Suppressor macrophage treated with lipopolysaccharide for 4 hours (primary cell): ENCODE measurements at regions not wholly inside any gene's neighbourhood (a gene's known extent, or its start where the extent isn't known, plus 50 kb on each side); places are given as distances from the start of the nearest gene placed in this dataset.
A peak's percentile ranks its signal among the peaks of the same experiment; 100 is the strongest.
"Not testable (repeated sequence)": the region's sequence is repeated elsewhere in the genome, so short reads cannot be mapped to it uniquely, and the experiment has no call there.

Experiments used
- DNase-seq: peaks from one replicate; pipeline ENCODE4 v3.0.0-alpha.2; 2020

GRCh38 chr16:8109510-8110369, 480.6 kb downstream of the TMEM114 start:
- no peak for DNase-seq

DNA sequence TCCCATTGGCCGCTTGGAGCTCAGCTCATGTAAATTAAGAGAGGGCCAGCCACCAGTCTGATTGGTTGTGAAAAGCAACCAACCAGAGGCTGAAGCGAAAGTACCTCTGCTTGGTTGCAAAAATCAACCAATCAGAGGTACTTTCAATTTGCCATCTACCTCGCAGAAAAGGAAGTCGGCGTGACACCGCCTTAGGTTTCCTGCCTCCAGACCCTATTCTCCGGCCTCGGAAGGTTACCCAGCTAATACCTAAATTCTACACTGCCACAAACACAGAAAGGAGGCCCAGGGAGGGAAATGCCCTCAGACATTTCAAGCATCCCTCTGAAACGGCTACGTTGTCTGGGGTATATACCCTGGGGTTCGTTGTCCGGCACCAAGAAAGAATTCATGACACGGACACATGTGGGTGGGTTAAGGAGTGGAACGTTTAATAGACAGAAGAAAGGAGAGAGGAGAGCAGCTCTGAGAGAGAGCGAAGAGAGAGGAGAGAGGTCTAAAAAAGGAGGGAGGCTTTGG, 481.3 kb downstream of the TMEM114 start:
- no peak for DNase-seq

- DNase-seq: no peak
Observed at GRCh38 chr16:8107296-8107695, 483.0 kb downstream of the TMEM114 start.

GRCh38 chr16:8103649-8104289, 486.5 kb downstream of the TMEM114 start:
- no peak for DNase-seq

GRCh38 chr16:8099586-8099985, 490.7 kb downstream of the TMEM114 start:
- no peak for DNase-seq

GRCh38 chr16:8098947-8099512, 491.3 kb downstream of the TMEM114 start:
- DNase-seq: no peak

DNA sequence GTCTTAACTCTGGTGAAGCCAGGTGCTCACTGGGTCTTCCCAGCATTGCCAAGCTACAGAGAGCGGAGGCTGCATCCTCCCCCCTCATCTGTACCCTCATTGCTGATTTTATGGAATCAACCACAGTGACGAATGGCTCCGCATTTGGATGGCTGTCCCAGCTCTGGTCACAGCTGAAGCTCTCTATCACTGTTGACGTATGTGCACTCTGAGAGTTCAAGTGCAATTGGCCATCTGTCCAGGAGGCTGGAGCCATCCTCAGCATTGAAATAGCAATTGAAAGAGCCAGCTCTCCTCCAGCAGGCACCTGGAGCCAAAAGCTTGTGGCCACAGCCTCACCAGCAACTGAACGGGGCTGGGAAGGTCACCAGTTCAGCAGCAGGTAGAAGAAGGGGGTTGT, 494.1 kb downstream of the TMEM114 start:
- DNase-seq: no peak

GRCh38 chr16:8094696-8095095, 495.6 kb downstream of the TMEM114 start:
- no peak for DNase-seq

- no peak for DNase-seq
Observed at GRCh38 chr16:8088820-8089338, 501.4 kb downstream of the TMEM114 start.

DNA sequence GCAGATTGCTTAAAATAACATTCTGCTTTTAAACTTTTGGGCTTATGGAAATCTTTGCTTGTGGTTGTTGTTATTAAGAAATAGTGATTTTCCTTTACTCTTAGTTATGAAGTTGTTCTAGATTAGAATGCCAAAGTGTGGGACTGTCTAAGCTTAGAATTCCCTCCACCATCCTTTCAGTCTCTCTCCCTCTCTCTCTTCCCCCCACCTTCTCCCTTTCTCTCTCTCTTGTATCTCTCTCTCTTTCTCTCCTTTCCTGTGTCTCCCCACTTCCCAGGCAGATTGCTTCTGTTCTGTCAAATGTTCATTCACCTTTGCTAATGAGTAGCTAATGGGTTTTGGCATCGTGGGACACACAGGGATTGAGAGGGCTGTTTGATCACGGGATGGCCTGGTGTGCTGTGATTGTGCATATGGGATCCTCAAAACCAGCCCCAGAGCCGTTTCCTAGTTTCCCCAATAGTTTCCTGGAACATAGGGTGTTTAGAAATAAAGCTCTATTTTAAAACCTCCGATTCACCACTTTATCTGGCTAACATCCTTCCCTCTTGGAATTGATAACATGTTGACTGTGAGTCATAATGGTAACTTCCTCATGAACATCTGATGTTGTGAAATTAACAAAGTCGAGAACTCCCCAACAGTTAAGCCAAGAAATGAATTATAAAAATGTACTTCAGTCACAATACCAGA, 502.6 kb downstream of the TMEM114 start:
- DNase-seq: peak; percentile 19

DNA sequence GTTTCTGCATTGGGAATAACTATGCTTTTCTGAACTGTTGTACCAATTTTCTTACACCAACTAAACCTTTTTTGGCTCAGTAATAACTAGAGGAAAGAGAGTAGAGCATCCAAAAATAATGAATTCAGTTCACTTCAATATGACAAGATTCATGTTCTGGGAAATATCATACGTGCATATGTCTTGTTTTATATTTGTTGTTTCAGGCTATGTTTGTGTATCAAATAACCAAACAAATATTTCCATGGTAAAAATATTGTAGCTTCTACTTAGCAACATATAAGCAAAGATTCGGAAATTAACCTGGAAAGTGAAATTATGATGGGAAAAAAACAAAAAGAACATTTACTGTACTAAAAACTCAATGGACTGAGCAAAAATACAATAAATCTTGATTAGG, 503.2 kb downstream of the TMEM114 start:
- DNase-seq: no peak

DNA sequence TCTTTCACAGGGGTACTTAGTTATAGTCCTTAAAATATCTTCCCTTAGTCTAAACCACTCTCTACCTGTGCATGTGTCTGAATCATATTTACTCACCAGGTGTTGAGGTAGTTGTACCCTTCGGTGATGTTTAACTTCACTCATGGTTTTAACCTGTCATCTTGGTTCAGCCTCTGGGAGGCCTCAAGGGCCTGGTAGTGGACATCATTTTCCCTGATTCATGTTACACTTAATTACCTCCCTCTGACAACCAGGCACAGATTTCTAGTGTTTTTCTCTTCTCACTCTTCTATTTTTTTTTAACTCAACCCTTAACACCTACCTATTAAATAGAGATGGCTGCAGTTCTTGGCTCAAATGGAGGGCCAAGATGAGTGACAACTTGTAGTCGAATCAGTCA, 505.4 kb downstream of the TMEM114 start:
- DNase-seq: no peak

GRCh38 chr16:8084302-8084701, 506.0 kb downstream of the TMEM114 start:
- DNase-seq: no peak

DNA sequence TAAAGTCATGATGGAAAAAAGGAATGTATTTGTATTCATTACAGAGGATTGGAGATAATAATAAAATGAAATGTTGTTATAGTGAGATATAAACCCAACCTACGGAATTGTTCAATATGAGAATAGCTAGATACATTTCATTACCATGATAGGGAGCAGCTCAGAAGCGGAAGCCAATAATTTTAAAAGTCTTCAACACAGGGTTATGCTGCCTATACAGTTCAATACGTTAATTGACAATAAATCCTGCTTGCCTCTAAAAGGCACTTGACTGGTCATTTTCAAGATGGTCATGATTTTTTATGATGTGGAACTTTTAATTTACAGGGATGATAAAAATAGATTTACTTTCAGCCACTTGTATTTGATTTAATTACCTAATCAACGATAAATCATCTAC, 506.8 kb downstream of the TMEM114 start:
- DNase-seq: no peak

GRCh38 chr16:8080817-8081216, 509.5 kb downstream of the TMEM114 start:
- DNase-seq: no peak

GRCh38 chr16:8075271-8075670, 515.0 kb downstream of the TMEM114 start:
- DNase-seq: no peak

DNA sequence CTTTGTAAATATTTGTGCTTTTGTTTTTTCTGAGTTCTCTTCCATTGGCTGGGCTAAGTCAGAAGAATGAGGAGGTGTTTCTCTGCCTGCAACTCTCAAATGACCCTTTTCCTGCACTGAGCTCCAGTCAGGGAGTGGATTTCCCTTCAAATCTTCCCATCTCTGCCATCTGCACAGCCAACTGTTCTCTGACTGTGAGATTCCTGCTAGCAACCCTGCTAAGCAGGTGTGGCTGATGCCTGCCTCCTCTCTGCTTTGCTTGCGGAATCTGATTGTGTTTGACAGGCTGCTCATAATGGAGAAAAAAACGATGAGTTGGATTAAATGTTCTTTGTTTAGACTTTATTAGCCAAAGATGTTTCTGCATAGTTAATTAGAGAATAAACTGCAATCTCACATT, 519.8 kb downstream of the TMEM114 start:
- DNase-seq: no peak

DNA sequence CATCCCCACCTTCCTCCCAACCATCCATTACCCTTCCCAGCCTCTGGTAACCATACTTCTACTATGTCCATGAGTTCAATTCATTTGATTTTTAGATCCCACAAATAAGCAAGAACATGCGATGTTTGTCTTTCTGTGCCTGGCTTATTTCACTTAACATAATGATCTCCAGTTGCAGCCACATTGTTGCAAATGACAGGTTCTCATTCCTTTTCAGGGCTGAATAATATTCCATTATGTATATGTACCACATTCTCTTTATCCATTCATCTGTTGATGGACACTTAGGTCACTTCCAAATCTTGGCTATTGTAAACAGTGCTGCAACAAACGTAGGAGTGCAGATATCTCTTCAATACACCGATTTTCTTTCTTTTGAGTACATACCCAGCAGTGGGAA, 522.1 kb downstream of the TMEM114 start:
- not testable (repeated sequence) for DNase-seq

- DNase-seq: no peak
Observed at GRCh38 chr16:8063159-8063558, 527.2 kb downstream of the TMEM114 start.

GRCh38 chr16:8062677-8063076, 527.6 kb downstream of the TMEM114 start:
- DNase-seq: no peak

DNA sequence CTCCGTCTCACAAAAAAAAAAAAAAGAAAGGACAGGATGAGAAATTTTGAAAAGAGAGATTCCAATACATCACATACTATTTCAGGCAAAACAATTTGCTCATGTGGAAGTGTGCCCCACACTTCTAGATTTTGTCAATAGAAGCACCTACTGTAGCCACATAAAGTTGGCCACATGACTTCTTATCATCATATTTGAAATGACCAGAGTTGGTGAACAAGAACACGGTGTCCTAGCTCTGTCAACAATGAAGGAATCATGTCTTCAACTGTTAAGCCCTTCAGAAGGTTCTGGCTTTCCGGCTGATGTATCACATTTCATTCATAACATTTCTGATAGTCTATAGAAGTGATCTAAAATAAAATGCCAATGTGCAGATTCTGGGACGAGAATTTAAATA, 534.5 kb downstream of the TMEM114 start:
- no peak for DNase-seq

DNA sequence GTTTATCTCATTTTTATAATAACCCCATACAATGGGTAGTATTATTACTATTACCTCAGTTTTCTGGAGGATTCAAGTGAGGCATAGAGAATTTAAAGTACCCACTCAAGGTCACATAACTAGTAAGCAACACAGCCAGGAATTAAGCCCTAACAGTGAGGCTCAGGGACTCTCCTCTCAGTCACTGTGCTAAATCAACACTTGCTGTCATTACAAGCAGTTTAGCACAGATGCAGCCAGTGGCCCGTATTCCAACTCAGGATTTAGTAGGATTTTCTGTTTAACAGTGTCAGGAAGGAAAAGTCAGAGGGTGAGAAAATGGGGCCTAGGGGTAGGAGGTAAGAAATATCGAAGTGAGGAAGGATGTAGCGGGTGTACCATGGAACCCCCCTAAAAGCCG, 536.9 kb downstream of the TMEM114 start:
- no peak for DNase-seq

- no peak for DNase-seq
Observed at GRCh38 chr16:8048433-8048832, 541.9 kb downstream of the TMEM114 start.
